Mesendoderm (in vitro differentiated cells): ENCODE measurements at regions not wholly inside any gene's neighbourhood (a gene's known extent, or its start where the extent isn't known, plus 50 kb on each side); places are given as distances from the start of the nearest gene placed in this dataset.
A peak's percentile ranks its signal among the peaks of the same experiment; 100 is the strongest.

ENCODE experiments used
- DNase-seq: peaks from one replicate; pipeline ENCODE4 v3.0.0; 2013
- H2AK5ac ChIP-seq: 2 replicates; pipeline ENCODE4 v1.6.1; 2013; ENCODE audit warnings: low read length, inconsistent platforms
- H2BK120ac ChIP-seq: 2 replicates; pipeline ENCODE4 v1.6.1; 2013; ENCODE audit warnings: low read depth, mild to moderate bottlenecking, low read length, moderate library complexity, mixed read lengths
- H2BK15ac ChIP-seq: replicated peaks from 2 replicates; pipeline ENCODE4 v1.6.1; 2013; ENCODE audit warnings: low read depth, mild to moderate bottlenecking, moderate library complexity
- H2BK5ac ChIP-seq: 2 replicates; pipeline ENCODE4 v1.6.1; 2013; ENCODE audit warnings: low read length, inconsistent platforms
- H3K18ac ChIP-seq: 2 replicates; pipeline ENCODE4 v1.6.1; 2013; ENCODE audit warnings: mild to moderate bottlenecking, low read length, mixed read lengths
- H3K23ac ChIP-seq: one replicate; pipeline ENCODE4 v1.6.1; 2013; ENCODE audit warnings: low read length
- H3K27ac ChIP-seq: 2 replicates; pipeline ENCODE4 v1.5.1; 2013; ENCODE audit warnings: low read depth, mild to moderate bottlenecking, inconsistent platforms, low read length, moderate library complexity
- H3K27me3 ChIP-seq: 2 replicates; pipeline ENCODE4 v1.6.1; 2013; ENCODE audit warnings: low read length, control low read depth, mild to moderate bottlenecking, inconsistent platforms; ENCODE audit not compliant: insufficient read depth, poor library complexity
- H3K36me3 ChIP-seq: 2 replicates; pipeline ENCODE4 v1.6.1; 2013; ENCODE audit warnings: low read length, inconsistent platforms; ENCODE audit not compliant: control insufficient read depth, insufficient read depth
- H3K4ac ChIP-seq: one replicate; pipeline ENCODE4 v1.6.1; 2013; ENCODE audit warnings: low read depth, mild to moderate bottlenecking, low read length, moderate library complexity
- H3K4me1 ChIP-seq: 2 replicates; pipeline ENCODE4 v1.6.1; 2013; ENCODE audit warnings: low read depth, low read length, inconsistent platforms; ENCODE audit not compliant: control insufficient read depth
- H3K4me2 ChIP-seq: 2 replicates; pipeline ENCODE4 v1.6.1; 2013; ENCODE audit warnings: low read length
- H3K4me3 ChIP-seq: 2 replicates; pipeline ENCODE4 v1.5.1; 2013; ENCODE audit warnings: mild to moderate bottlenecking, low read length
- H3K56ac ChIP-seq: one replicate; pipeline ENCODE4 v1.6.1; 2013; ENCODE audit warnings: low read length
- H3K79me1 ChIP-seq: 2 replicates; pipeline ENCODE4 v1.6.1; 2013; ENCODE audit warnings: low read length, inconsistent platforms
- H3K79me2 ChIP-seq: 2 replicates; pipeline ENCODE4 v1.6.1; 2013; ENCODE audit warnings: mild to moderate bottlenecking, low read length; ENCODE audit not compliant: control insufficient read depth, insufficient read depth
- H3K9ac ChIP-seq: 2 replicates; pipeline ENCODE4 v1.6.1; 2013; ENCODE audit warnings: low read length, inconsistent platforms
- H4K5ac ChIP-seq: one replicate; pipeline ENCODE4 v1.6.1; 2013; ENCODE audit warnings: low read length
- H4K8ac ChIP-seq: one replicate; pipeline ENCODE4 v1.6.1; 2013; ENCODE audit warnings: low read depth, mild to moderate bottlenecking, control low read depth, low read length, moderate library complexity
- WGBS: extraction: QIAGEN DNeasy Blood & Tissue Kit; methylation state at CpG from one replicate; pipeline ENCODE4 v1.1.7; 2013; ENCODE audit warnings: low lambda C conversion rate, missing lambda C conversion rate; ENCODE audit not compliant: insufficient coverage; ENCODE audit errors: extremely low coverage; 5-methylcytosine and 5-hydroxymethylcytosine counted together

DNA sequence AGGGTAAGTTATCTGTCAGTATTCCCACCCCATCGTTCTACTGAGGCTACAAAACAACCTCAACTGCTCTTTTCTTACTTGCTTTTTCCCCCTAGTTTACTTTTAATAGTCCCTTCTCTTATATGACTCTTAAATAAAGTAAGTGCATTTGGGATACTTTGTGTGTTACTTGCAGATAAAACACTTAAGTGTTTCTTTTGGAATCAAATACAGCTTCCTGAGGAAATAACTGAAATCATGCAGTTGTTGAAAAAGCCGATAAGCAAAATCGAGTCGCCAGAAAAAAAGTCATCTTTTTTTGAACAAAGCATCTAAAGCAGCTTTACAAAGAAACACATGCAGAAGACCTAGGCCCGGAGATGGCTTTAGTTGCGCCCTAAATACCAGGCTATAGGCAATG lies 53.5 kb upstream of the EPB41L4A start:
- no peak overlapping the region for H3K4me3 ChIP-seq
- H4K5ac ChIP-seq, result no peak overlapping the region
- no peak overlapping the region for H3K18ac ChIP-seq
- H3K79me1 ChIP-seq, result no peaks in the 10 kb centered on the region
- H2BK5ac ChIP-seq, result no peak overlapping the region
- no peak overlapping the region for H3K4ac ChIP-seq
- H3K4me2 ChIP-seq, result no peak overlapping the region
- H3K4me1 ChIP-seq, result no peaks in the 10 kb centered on the region
- no CpG with 5 or more reads among the region's 6 CpGs for WGBS
- no peaks in the 10 kb centered on the region for H3K27me3 ChIP-seq
- no peak overlapping the region for H2BK15ac ChIP-seq
- no peak overlapping the region for H3K23ac ChIP-seq
- no peak overlapping the region for H3K56ac ChIP-seq
- no peaks in the 10 kb centered on the region for H3K79me2 ChIP-seq
- H3K36me3 ChIP-seq, result no peaks in the 10 kb centered on the region
- H4K8ac ChIP-seq, result no peak overlapping the region
- H2AK5ac ChIP-seq, result no peak overlapping the region
- DNase-seq, result no peak
- H3K27ac ChIP-seq, result no peak overlapping the region
- no peak overlapping the region for H2BK120ac ChIP-seq
- H3K9ac ChIP-seq, result no peak overlapping the region

DNA sequence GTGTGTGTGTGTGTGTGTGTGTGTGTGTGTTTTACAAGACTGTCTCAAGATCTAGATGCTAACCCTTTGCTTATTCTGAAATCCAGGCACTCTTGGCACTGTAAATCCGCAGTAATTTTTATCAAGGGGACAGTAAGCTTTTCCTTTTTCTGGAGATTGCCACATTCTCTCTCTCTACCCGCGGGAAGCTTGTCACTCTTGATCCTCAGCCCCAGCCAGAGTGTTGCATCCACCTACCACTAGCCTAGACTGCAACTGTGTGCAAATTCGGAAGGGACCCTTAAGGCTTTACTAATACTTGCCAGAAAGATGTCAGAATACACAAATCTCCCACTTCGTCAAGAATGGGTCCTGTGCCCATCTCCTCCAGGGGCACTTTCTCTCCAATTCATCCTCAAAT lies 54.9 kb upstream of the EPB41L4A start:
- Histone ChIP-seq H2AK5ac (no peak overlapping the region), H3K79me1 (no peaks in the 10 kb centered on the region), H2BK5ac (no peak overlapping the region), H3K79me2 (no peaks in the 10 kb centered on the region), H3K18ac (no peak overlapping the region), H4K5ac (no peak overlapping the region), H3K4ac (no peak overlapping the region), H3K4me1 (no peaks in the 10 kb centered on the region), H2BK15ac (no peak overlapping the region), H3K27me3 (no peaks in the 10 kb centered on the region), H3K27ac (no peak overlapping the region), H3K9ac (no peak overlapping the region), H3K36me3 (no peaks in the 10 kb centered on the region), H4K8ac (no peak overlapping the region), H3K4me3 (no peak overlapping the region), H3K4me2 (no peak overlapping the region), H3K23ac (no peak overlapping the region), H2BK120ac (no peak overlapping the region), H3K56ac (no peak overlapping the region)
- no peak for DNase-seq
- WGBS, result no CpG with 5 or more reads among the region's 5 CpGs

DNA sequence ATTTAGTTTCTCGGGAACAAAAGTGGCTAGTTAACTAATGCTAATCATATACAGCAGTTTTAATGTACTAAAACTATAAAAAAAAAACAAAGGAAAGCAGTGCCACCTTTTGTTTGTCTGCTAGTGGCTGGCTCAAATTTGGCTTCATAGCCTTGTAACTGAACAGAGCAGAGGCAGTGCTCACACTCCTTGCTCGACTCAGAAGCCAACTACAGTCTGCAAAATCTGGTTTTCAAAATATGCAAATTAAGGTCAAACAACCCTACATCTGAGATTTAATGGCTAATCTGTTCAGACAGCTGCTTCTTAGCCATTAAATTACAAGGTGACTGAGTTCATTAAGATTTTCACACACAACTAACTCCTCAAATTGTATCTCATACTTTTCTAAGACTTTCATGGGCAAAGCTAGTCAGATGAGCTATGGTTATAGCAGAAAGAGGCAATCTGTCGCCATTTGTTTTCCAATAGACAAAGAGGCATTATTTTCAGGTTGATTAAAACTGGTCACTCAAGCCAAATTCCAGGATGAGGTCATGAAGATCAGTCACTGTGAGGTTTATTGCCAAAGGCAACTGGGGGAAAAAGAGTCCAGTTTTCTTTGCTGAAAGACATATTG lies 56.8 kb upstream of the EPB41L4A start:
- no peaks in the 10 kb centered on the region for H3K36me3 ChIP-seq
- DNase-seq, result peak; percentile 26
- no peak overlapping the region for H2BK15ac ChIP-seq
- H3K9ac ChIP-seq, result no peak overlapping the region
- no peaks in the 10 kb centered on the region for H3K4me1 ChIP-seq
- H3K4me2 ChIP-seq, result no peak overlapping the region
- no peak overlapping the region for H4K8ac ChIP-seq
- no peak overlapping the region for H3K56ac ChIP-seq
- WGBS, result no CpG with 5 or more reads among the region's 3 CpGs
- H3K27me3 ChIP-seq, result no peaks in the 10 kb centered on the region
- no peak overlapping the region for H3K27ac ChIP-seq
- no peak overlapping the region for H2BK120ac ChIP-seq
- no peaks in the 10 kb centered on the region for H3K79me1 ChIP-seq
- no peak overlapping the region for H2BK5ac ChIP-seq
- no peak overlapping the region for H2AK5ac ChIP-seq
- no peaks in the 10 kb centered on the region for H3K79me2 ChIP-seq
- no peak overlapping the region for H3K23ac ChIP-seq
- no peak overlapping the region for H3K4ac ChIP-seq
- no peak overlapping the region for H3K4me3 ChIP-seq
- H4K5ac ChIP-seq, result no peak overlapping the region
- no peak overlapping the region for H3K18ac ChIP-seq

DNA sequence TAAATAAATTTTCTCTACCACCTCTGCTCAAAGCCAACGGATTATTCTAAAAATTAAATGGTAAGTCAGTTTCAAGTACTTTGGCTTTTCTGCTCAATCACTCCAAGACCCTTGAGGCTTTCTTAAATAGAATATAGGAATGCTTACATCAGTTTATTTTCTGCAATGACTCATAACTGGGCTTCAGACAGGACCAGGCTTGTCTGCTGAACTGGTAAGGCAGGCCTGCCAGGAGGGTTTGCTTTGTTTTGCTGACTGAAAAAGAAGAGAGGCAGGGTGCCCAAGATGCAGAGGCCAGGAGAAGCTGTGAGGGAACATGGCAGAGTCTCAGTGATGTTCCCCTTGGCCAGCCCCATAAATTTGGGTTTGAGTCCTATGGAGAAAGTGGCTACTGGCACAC lies 60.3 kb upstream of the EPB41L4A start:
- no peak overlapping the region for H3K18ac ChIP-seq
- no peak overlapping the region for H3K23ac ChIP-seq
- no peak overlapping the region for H3K27ac ChIP-seq
- H2BK15ac ChIP-seq, result no peak overlapping the region
- no peak overlapping the region for H3K4me3 ChIP-seq
- no peak overlapping the region for H2AK5ac ChIP-seq
- WGBS, result no CpG with 5 or more reads among the region's 1 CpG
- no peak overlapping the region for H4K8ac ChIP-seq
- H3K4ac ChIP-seq, result no peak overlapping the region
- no peak overlapping the region for H4K5ac ChIP-seq
- no peak overlapping the region for H2BK120ac ChIP-seq
- no peak overlapping the region for H3K56ac ChIP-seq
- H3K36me3 ChIP-seq, result no peaks in the 10 kb centered on the region
- H3K79me1 ChIP-seq, result no peaks in the 10 kb centered on the region
- no peak overlapping the region for H3K9ac ChIP-seq
- H3K4me2 ChIP-seq, result no peak overlapping the region
- H3K27me3 ChIP-seq, result no peaks in the 10 kb centered on the region
- H3K79me2 ChIP-seq, result no peaks in the 10 kb centered on the region
- DNase-seq, result no peak
- no peak overlapping the region for H2BK5ac ChIP-seq
- no peaks in the 10 kb centered on the region for H3K4me1 ChIP-seq

DNA sequence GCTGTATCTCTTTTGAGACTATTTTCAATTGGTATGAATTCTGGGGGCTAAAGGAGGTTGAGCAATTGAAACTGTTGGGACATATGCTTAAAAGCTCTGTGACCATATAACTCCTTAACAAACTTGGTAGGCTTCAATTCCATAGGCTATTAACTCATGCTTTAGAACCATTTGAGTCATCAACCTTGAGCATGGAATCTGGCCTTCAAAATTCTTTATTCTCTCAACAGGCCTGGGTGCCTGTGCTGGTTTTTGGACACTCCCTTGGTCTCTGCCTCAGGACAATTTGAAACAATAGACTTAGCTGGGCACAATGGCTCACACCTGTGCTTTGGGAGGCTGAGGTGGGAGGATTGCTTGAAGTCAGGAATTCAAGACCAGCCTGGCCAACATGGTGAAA lies 61.4 kb upstream of the EPB41L4A start:
- Histone ChIP-seq H4K5ac (no peak overlapping the region), H2BK15ac (no peak overlapping the region), H3K36me3 (no peaks in the 10 kb centered on the region), H3K9ac (no peak overlapping the region), H3K4ac (no peak overlapping the region), H2AK5ac (no peak overlapping the region), H3K18ac (no peak overlapping the region), H3K56ac (no peak overlapping the region), H2BK5ac (no peak overlapping the region), H3K79me1 (no peaks in the 10 kb centered on the region), H3K27ac (no peak overlapping the region), H3K4me2 (no peak overlapping the region), H3K4me1 (no peaks in the 10 kb centered on the region), H3K23ac (no peak overlapping the region), H2BK120ac (no peak overlapping the region), H3K4me3 (no peak overlapping the region), H4K8ac (no peak overlapping the region), H3K27me3 (no peaks in the 10 kb centered on the region), H3K79me2 (no peaks in the 10 kb centered on the region)
- DNase-seq, result no peak

DNA sequence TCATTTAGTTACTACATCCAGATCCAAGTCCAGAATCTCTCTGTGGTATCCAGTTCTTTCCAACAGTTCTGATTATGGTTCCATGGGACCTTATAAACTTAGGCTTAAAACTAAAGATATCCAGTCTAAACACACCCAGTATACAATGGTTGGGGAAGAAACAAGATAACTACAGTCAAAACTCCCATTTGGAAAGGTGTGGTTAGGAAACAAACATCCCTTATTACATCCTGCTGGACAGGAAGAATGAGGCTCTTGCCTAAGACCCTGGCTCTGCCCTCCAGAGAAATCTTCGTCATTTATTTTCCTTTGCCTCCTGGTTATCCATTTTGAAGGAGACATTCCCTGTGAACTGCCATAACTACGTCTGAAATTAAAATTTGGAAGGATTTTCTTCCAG lies 64.6 kb upstream of the EPB41L4A start:
- Histone ChIP-seq H3K4me1 (no peaks in the 10 kb centered on the region), H2BK5ac (no peak overlapping the region), H3K56ac (no peak overlapping the region), H2BK15ac (no peak overlapping the region), H3K36me3 (no peaks in the 10 kb centered on the region), H3K79me1 (no peaks in the 10 kb centered on the region), H3K27me3 (no peaks in the 10 kb centered on the region), H3K27ac (no peak overlapping the region), H2AK5ac (no peak overlapping the region), H3K4me3 (no peak overlapping the region), H3K18ac (no peak overlapping the region), H4K8ac (no peak overlapping the region), H3K4ac (no peak overlapping the region), H3K9ac (no peak overlapping the region), H3K23ac (no peak overlapping the region), H3K4me2 (no peak overlapping the region), H3K79me2 (no peaks in the 10 kb centered on the region), H4K5ac (no peak overlapping the region), H2BK120ac (no peak overlapping the region)
- WGBS, result no CpG with 5 or more reads among the region's 2 CpGs
- no peak for DNase-seq
